HS-5 (cell line): ENCODE measurements at regions not wholly inside any gene's neighbourhood (a gene's known extent, or its start where the extent isn't known, plus 50 kb on each side); places are given as distances from the start of the nearest gene placed in this dataset.

Experiments
- DNase-seq: peaks from one replicate; pipeline ENCODE4 v3.0.0-alpha.2; 2012; ENCODE audit warnings: low read depth

DNA sequence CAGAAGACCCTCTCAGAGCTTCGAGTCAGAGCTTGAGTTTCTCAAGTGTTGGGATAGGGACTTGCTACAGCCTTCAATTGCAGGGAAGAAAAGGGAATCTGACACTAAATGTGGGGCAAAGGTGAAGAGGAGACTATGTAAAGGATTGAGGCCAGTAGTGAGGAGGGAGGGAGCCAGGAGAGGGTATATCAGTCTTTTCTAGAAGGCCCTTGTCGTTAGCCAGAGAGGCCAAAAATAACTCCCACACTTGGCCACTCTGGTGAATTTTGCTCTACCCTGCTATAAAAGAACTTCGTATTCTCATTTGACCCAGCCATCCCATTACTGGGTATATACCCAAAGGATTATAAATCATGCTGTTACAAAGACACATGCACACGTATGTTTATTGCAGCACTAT, 162.0 kb downstream of the MDFIC start:
- DNase-seq: no peak

GRCh38 chr7:115081772-115082171, 159.9 kb downstream of the MDFIC start:
- no peak for DNase-seq

DNA sequence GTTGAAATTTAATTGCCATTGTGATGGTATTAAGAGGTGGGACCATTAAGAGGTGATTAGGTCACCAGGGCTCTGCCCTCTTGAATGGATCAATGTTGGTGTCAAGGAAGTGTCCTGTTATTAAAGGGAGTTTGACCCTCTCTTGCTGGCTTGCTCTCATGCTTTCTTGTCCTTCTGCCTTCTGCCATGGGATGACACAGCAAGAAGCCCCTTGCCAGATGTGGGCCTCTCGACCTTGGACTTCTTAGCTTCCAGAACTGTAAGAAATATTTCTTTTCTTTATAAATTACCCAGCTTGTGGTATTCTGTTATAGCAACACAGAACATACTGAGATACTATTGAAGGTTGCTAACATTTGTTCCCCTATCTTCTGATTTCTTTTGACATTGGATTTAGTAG, 157.0 kb downstream of the MDFIC start:
- no peak for DNase-seq

- no peak for DNase-seq
Observed at GRCh38 chr7:115078386-115078785, 156.5 kb downstream of the MDFIC start.

GRCh38 chr7:115070311-115070710, 148.4 kb downstream of the MDFIC start:
- no peak for DNase-seq
